NT2/D1 (cell line): ENCODE measurements at regions not wholly inside any gene's neighbourhood (a gene's known extent, or its start where the extent isn't known, plus 50 kb on each side); places are given as distances from the start of the nearest gene placed in this dataset.

Experiments
- SUZ12 ChIP-seq: IDR thresholded peaks from 2 replicates; pipeline ENCODE4 v1.6.1; 2011; ENCODE audit not compliant: insufficient read length, insufficient read depth; ENCODE audit errors: extremely low read depth
- YY1 ChIP-seq: IDR thresholded peaks from 2 replicates; pipeline ENCODE4 v1.6.1; 2011; ENCODE audit not compliant: insufficient read length, insufficient read depth
- ZNF274 ChIP-seq: IDR thresholded peaks from 2 replicates; pipeline ENCODE4 v1.6.1; 2011; ENCODE audit warnings: mild to moderate bottlenecking, low read depth, low read length

DNA sequence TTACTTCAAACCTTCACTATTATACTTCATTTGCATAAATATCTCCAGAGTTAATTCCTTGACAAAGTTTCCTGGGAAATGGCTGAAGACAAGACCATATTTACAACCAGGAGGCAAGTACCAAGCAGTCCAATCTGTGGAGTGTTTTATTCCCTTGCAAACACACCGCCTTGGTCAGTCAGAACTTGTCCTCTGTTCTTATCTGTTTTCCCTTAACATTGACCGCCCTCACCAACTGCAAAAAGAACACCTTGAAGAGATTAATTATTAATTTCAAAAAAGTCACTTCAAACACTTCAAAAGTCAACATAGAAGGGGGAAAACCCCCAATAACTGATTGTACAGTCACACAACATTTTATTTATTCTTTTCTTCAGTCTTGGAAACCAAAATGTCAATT, 269.0 kb upstream of the RGMB start:
- TF ChIP-seq YY1: no peak
- TF ChIP-seq SUZ12: no peak
- TF ChIP-seq ZNF274: no peak
